Mesendoderm (in vitro differentiated cells): ENCODE measurements at regions not wholly inside any gene's neighbourhood (a gene's known extent, or its start where the extent isn't known, plus 50 kb on each side); places are given as distances from the start of the nearest gene placed in this dataset.

Source experiments
- DNase-seq: peaks from one replicate; pipeline ENCODE4 v3.0.0; 2013
- H2AK5ac ChIP-seq: 2 replicates; pipeline ENCODE4 v1.6.1; 2013; ENCODE audit warnings: low read length, inconsistent platforms
- H2BK120ac ChIP-seq: 2 replicates; pipeline ENCODE4 v1.6.1; 2013; ENCODE audit warnings: low read depth, mild to moderate bottlenecking, low read length, moderate library complexity, mixed read lengths
- H2BK15ac ChIP-seq: replicated peaks from 2 replicates; pipeline ENCODE4 v1.6.1; 2013; ENCODE audit warnings: low read depth, mild to moderate bottlenecking, moderate library complexity
- H2BK5ac ChIP-seq: 2 replicates; pipeline ENCODE4 v1.6.1; 2013; ENCODE audit warnings: low read length, inconsistent platforms
- H3K18ac ChIP-seq: 2 replicates; pipeline ENCODE4 v1.6.1; 2013; ENCODE audit warnings: mild to moderate bottlenecking, low read length, mixed read lengths
- H3K23ac ChIP-seq: one replicate; pipeline ENCODE4 v1.6.1; 2013; ENCODE audit warnings: low read length
- H3K27ac ChIP-seq: 2 replicates; pipeline ENCODE4 v1.5.1; 2013; ENCODE audit warnings: low read depth, mild to moderate bottlenecking, inconsistent platforms, low read length, moderate library complexity
- H3K27me3 ChIP-seq: 2 replicates; pipeline ENCODE4 v1.6.1; 2013; ENCODE audit warnings: low read length, control low read depth, mild to moderate bottlenecking, inconsistent platforms; ENCODE audit not compliant: insufficient read depth, poor library complexity
- H3K36me3 ChIP-seq: 2 replicates; pipeline ENCODE4 v1.6.1; 2013; ENCODE audit warnings: low read length, inconsistent platforms; ENCODE audit not compliant: control insufficient read depth, insufficient read depth
- H3K4ac ChIP-seq: one replicate; pipeline ENCODE4 v1.6.1; 2013; ENCODE audit warnings: low read depth, mild to moderate bottlenecking, low read length, moderate library complexity
- H3K4me1 ChIP-seq: 2 replicates; pipeline ENCODE4 v1.6.1; 2013; ENCODE audit warnings: low read depth, low read length, inconsistent platforms; ENCODE audit not compliant: control insufficient read depth
- H3K4me2 ChIP-seq: 2 replicates; pipeline ENCODE4 v1.6.1; 2013; ENCODE audit warnings: low read length
- H3K4me3 ChIP-seq: 2 replicates; pipeline ENCODE4 v1.5.1; 2013; ENCODE audit warnings: mild to moderate bottlenecking, low read length
- H3K56ac ChIP-seq: one replicate; pipeline ENCODE4 v1.6.1; 2013; ENCODE audit warnings: low read length
- H3K79me1 ChIP-seq: 2 replicates; pipeline ENCODE4 v1.6.1; 2013; ENCODE audit warnings: low read length, inconsistent platforms
- H3K79me2 ChIP-seq: 2 replicates; pipeline ENCODE4 v1.6.1; 2013; ENCODE audit warnings: mild to moderate bottlenecking, low read length; ENCODE audit not compliant: control insufficient read depth, insufficient read depth
- H3K9ac ChIP-seq: 2 replicates; pipeline ENCODE4 v1.6.1; 2013; ENCODE audit warnings: low read length, inconsistent platforms
- H4K5ac ChIP-seq: one replicate; pipeline ENCODE4 v1.6.1; 2013; ENCODE audit warnings: low read length
- H4K8ac ChIP-seq: one replicate; pipeline ENCODE4 v1.6.1; 2013; ENCODE audit warnings: low read depth, mild to moderate bottlenecking, control low read depth, low read length, moderate library complexity
- WGBS: extraction: QIAGEN DNeasy Blood & Tissue Kit; methylation state at CpG from one replicate; pipeline ENCODE4 v1.1.7; 2013; ENCODE audit warnings: low lambda C conversion rate, missing lambda C conversion rate; ENCODE audit not compliant: insufficient coverage; ENCODE audit errors: extremely low coverage; 5-methylcytosine and 5-hydroxymethylcytosine counted together

GRCh38 chr13:76210262-76210661 lies 574.1 kb downstream of the LMO7 start:
- Histone ChIP-seq H4K5ac (no peak overlapping the region), H2BK5ac (no peak overlapping the region), H2AK5ac (no peak overlapping the region), H3K27ac (no peak overlapping the region), H3K9ac (no peak overlapping the region), H3K4me2 (no peak overlapping the region), H3K56ac (no peak overlapping the region), H3K18ac (no peak overlapping the region), H4K8ac (no peak overlapping the region), H2BK15ac (no peak overlapping the region), H3K79me2 (no peaks in the 10 kb centered on the region), H3K4me3 (no peak overlapping the region), H3K4ac (no peak overlapping the region), H3K79me1 (no peaks in the 10 kb centered on the region), H3K27me3 (no peaks in the 10 kb centered on the region), H3K23ac (no peak overlapping the region), H3K36me3 (no peaks in the 10 kb centered on the region), H2BK120ac (no peak overlapping the region), H3K4me1 (no peaks in the 10 kb centered on the region)
- WGBS, result no CpG with 5 or more reads among the region's 1 CpG
- DNase-seq, result no peak

GRCh38 chr13:76198568-76199163 lies 562.5 kb downstream of the LMO7 start:
- WGBS, result no CpG with 5 or more reads among the region's 3 CpGs
- Histone ChIP-seq H3K23ac (no peak overlapping the region), H3K56ac (no peak overlapping the region), H3K9ac (no peak overlapping the region), H2BK120ac (no peak overlapping the region), H2AK5ac (no peak overlapping the region), H3K4ac (no peak overlapping the region), H3K27me3 (no peaks in the 10 kb centered on the region), H4K8ac (no peak overlapping the region), H3K79me2 (no peaks in the 10 kb centered on the region), H3K4me3 (no peak overlapping the region), H4K5ac (no peak overlapping the region), H3K18ac (no peak overlapping the region), H3K27ac (no peak overlapping the region), H3K36me3 (no peaks in the 10 kb centered on the region), H2BK5ac (no peak overlapping the region), H2BK15ac (no peak overlapping the region), H3K4me2 (no peak overlapping the region), H3K79me1 (no peaks in the 10 kb centered on the region), H3K4me1 (no peaks in the 10 kb centered on the region)
- DNase-seq, result no peak

GRCh38 chr13:76189882-76190519 lies 553.9 kb downstream of the LMO7 start:
- Histone ChIP-seq H3K18ac (no peak overlapping the region), H2BK5ac (no peak overlapping the region), H3K4ac (no peak overlapping the region), H3K79me2 (no peaks in the 10 kb centered on the region), H3K9ac (no peak overlapping the region), H3K56ac (no peak overlapping the region), H2AK5ac (no peak overlapping the region), H3K4me1 (no peaks in the 10 kb centered on the region), H3K36me3 (no peaks in the 10 kb centered on the region), H3K27me3 (no peaks in the 10 kb centered on the region), H3K79me1 (no peaks in the 10 kb centered on the region), H4K5ac (no peak overlapping the region), H3K4me2 (no peak overlapping the region), H2BK15ac (no peak overlapping the region), H4K8ac (no peak overlapping the region), H3K23ac (no peak overlapping the region), H3K4me3 (no peak overlapping the region), H3K27ac (no peak overlapping the region), H2BK120ac (no peak overlapping the region)
- no peak for DNase-seq
- WGBS, result no CpG with 5 or more reads among the region's 48 CpGs

GRCh38 chr13:76175961-76176725 lies 540.0 kb downstream of the LMO7 start:
- no peak for DNase-seq

GRCh38 chr13:76168661-76169060 lies 532.5 kb downstream of the LMO7 start:
- H3K79me1 ChIP-seq, result no peaks in the 10 kb centered on the region
- no peaks in the 10 kb centered on the region for H3K79me2 ChIP-seq
- H3K9ac ChIP-seq, result no peak overlapping the region
- H3K4me1 ChIP-seq, result no peaks in the 10 kb centered on the region
- H2BK5ac ChIP-seq, result no peak overlapping the region
- H2BK120ac ChIP-seq, result peak overlapping the region; percentile 61
- H3K4me3 ChIP-seq, result no peak overlapping the region
- no peak overlapping the region for H3K23ac ChIP-seq
- no peak overlapping the region for H3K4ac ChIP-seq
- no CpG with 5 or more reads among the region's 3 CpGs for WGBS
- H3K18ac ChIP-seq, result no peak overlapping the region
- H3K27ac ChIP-seq, result no peak overlapping the region
- H2AK5ac ChIP-seq, result no peak overlapping the region
- no peak overlapping the region for H4K5ac ChIP-seq
- H2BK15ac ChIP-seq, result no peak overlapping the region
- no peak overlapping the region for H3K56ac ChIP-seq
- DNase-seq, result no peak
- H4K8ac ChIP-seq, result no peak overlapping the region
- no peaks in the 10 kb centered on the region for H3K27me3 ChIP-seq
- no peaks in the 10 kb centered on the region for H3K36me3 ChIP-seq
- no peak overlapping the region for H3K4me2 ChIP-seq

More at GRCh38 chr13:76175961-76176725, 540.0 kb downstream of the LMO7 start:
- no peak overlapping the region for H2BK120ac ChIP-seq
- H4K8ac ChIP-seq, result no peak overlapping the region
- H3K36me3 ChIP-seq, result no peaks in the 10 kb centered on the region
- no peak overlapping the region for H4K5ac ChIP-seq
- H3K27ac ChIP-seq, result no peak overlapping the region
- H3K79me2 ChIP-seq, result no peaks in the 10 kb centered on the region
- H3K9ac ChIP-seq, result no peak overlapping the region
- no peak overlapping the region for H3K4ac ChIP-seq
- no peak overlapping the region for H2BK15ac ChIP-seq
- no peak overlapping the region for H3K18ac ChIP-seq
- WGBS, result no CpG with 5 or more reads among the region's 5 CpGs
- no peak overlapping the region for H2BK5ac ChIP-seq
- H3K23ac ChIP-seq, result no peak overlapping the region
- H3K4me3 ChIP-seq, result no peak overlapping the region
- no peak overlapping the region for H3K4me2 ChIP-seq
- no peaks in the 10 kb centered on the region for H3K27me3 ChIP-seq
- no peak overlapping the region for H3K56ac ChIP-seq
- no peak overlapping the region for H2AK5ac ChIP-seq
- no peaks in the 10 kb centered on the region for H3K79me1 ChIP-seq
- no peaks in the 10 kb centered on the region for H3K4me1 ChIP-seq
